Hepatocyte (in vitro differentiated cells): ENCODE measurements at regions not wholly inside any gene's neighbourhood (a gene's known extent, or its start where the extent isn't known, plus 50 kb on each side); places are given as distances from the start of the nearest gene placed in this dataset.

ENCODE experiments used
- EZH2 ChIP-seq: fragments of 200-600 bp; sonication (generic); IDR thresholded peaks from 2 replicates; pipeline ENCODE4 v1.6.1; 2016; ENCODE audit warnings: antibody characterized with exemption, mild to moderate bottlenecking, borderline replicate concordance
- EZH2phosphoT487 ChIP-seq: fragments of 200-600 bp; sonication (generic); IDR thresholded peaks from one replicate; pipeline ENCODE4 v1.6.1; 2018; ENCODE audit warnings: antibody characterized with exemption, mild to moderate bottlenecking, low read depth, moderate library complexity; ENCODE audit not compliant: unreplicated experiment, severe bottlenecking
- TF ChIP-seq, protein P1 (sequence below): fragments of 200-600 bp; sonication (generic); IDR thresholded peaks from 2 replicates; pipeline ENCODE4 v1.5.1; 2016; ENCODE audit warnings: antibody characterized with exemption, mild to moderate bottlenecking; ENCODE audit not compliant: poor library complexity

GRCh38 chr1:208606959-208607358, 362.8 kb upstream of the PLXNA2 start:
- TF ChIP-seq, protein P1, sequence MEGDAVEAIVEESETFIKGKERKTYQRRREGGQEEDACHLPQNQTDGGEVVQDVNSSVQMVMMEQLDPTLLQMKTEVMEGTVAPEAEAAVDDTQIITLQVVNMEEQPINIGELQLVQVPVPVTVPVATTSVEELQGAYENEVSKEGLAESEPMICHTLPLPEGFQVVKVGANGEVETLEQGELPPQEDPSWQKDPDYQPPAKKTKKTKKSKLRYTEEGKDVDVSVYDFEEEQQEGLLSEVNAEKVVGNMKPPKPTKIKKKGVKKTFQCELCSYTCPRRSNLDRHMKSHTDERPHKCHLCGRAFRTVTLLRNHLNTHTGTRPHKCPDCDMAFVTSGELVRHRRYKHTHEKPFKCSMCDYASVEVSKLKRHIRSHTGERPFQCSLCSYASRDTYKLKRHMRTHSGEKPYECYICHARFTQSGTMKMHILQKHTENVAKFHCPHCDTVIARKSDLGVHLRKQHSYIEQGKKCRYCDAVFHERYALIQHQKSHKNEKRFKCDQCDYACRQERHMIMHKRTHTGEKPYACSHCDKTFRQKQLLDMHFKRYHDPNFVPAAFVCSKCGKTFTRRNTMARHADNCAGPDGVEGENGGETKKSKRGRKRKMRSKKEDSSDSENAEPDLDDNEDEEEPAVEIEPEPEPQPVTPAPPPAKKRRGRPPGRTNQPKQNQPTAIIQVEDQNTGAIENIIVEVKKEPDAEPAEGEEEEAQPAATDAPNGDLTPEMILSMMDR: no peak
- TF ChIP-seq EZH2 (no peak), EZH2phosphoT487 (no peak)
